Retinal pigment epithelial cell (primary cell): ENCODE measurements at regions not wholly inside any gene's neighbourhood (a gene's known extent, or its start where the extent isn't known, plus 50 kb on each side); places are given as distances from the start of the nearest gene placed in this dataset.

Experiments
- DNase-seq: peaks from one replicate; pipeline ENCODE4 v3.0.0-alpha.2; 2010; ENCODE audit warnings: low read depth
- H3K4me3 ChIP-seq: 2 replicates; pipeline ENCODE4 v1.5.1; 2011; ENCODE audit warnings: mild to moderate bottlenecking, low read length, control low read depth, moderate library complexity
- CTCF ChIP-seq: conservative IDR thresholded peaks from 2 replicates; pipeline ENCODE4 v1.5.1; 2011; ENCODE audit warnings: low read depth, low read length, control low read depth, inconsistent platforms

- no peak overlapping the region for H3K4me3 ChIP-seq
- TF ChIP-seq CTCF = no peak
- no peak for DNase-seq
Observed at GRCh38 chr15:97168704-97169475, 791.6 kb upstream of the ARRDC4 start.

- TF ChIP-seq CTCF = no peak
- DNase-seq = no peak
- no peak overlapping the region for H3K4me3 ChIP-seq
Observed at GRCh38 chr15:97171556-97171955, 788.9 kb upstream of the ARRDC4 start.

GRCh38 chr15:97174886-97175540 is 785.5 kb upstream of the ARRDC4 start:
- no peak overlapping the region for H3K4me3 ChIP-seq
- DNase-seq = no peak
- no peak for TF ChIP-seq CTCF

- no peak for DNase-seq
Observed at GRCh38 chr15:97177151-97177577, 783.3 kb upstream of the ARRDC4 start.

GRCh38 chr15:97182581-97182980 is 777.9 kb upstream of the ARRDC4 start:
- no peak for TF ChIP-seq CTCF

More at GRCh38 chr15:97177151-97177577, 783.3 kb upstream of the ARRDC4 start:
- H3K4me3 ChIP-seq = no peak overlapping the region
- no peak for TF ChIP-seq CTCF

GRCh38 chr15:97189162-97189780 is 771.2 kb upstream of the ARRDC4 start:
- no peak for TF ChIP-seq CTCF
- DNase-seq = peak; percentile 57
- H3K4me3 ChIP-seq = no peak overlapping the region

More at GRCh38 chr15:97182581-97182980, 777.9 kb upstream of the ARRDC4 start:
- no peak overlapping the region for H3K4me3 ChIP-seq
- no peak for DNase-seq

GRCh38 chr15:97194750-97195149 is 765.8 kb upstream of the ARRDC4 start:
- H3K4me3 ChIP-seq = no peak overlapping the region

More at GRCh38 chr15:97194750-97195149, 765.8 kb upstream of the ARRDC4 start:
- no peak for DNase-seq
- TF ChIP-seq CTCF = no peak
